B cell (primary cell): ENCODE measurements at regions not wholly inside any gene's neighbourhood (a gene's known extent, or its start where the extent isn't known, plus 50 kb on each side); places are given as distances from the start of the nearest gene placed in this dataset.

Experiments used
- CTCF ChIP-seq: fragments of 200-600 bp; IDR thresholded peaks from one replicate; pipeline ENCODE4 v1.8.0; 2022; ENCODE audit warnings: antibody characterized with exemption, mild to moderate bottlenecking
- EZH2 ChIP-seq: IDR thresholded peaks from 2 replicates; pipeline ENCODE4 v1.6.1; 2012; ENCODE audit warnings: borderline replicate concordance, low read depth, mild to moderate bottlenecking, moderate library complexity, low read length; ENCODE audit not compliant: insufficient read depth, poor library complexity, severe bottlenecking

- no peak for TF ChIP-seq CTCF
- no peak for TF ChIP-seq EZH2
Measured at GRCh38 chr12:41769810-41770209, 374.9 kb downstream of the GXYLT1 start.
